GM12878 (cell line): ENCODE measurements at regions not wholly inside any gene's neighbourhood (a gene's known extent, or its start where the extent isn't known, plus 50 kb on each side); places are given as distances from the start of the nearest gene placed in this dataset.

Experiments
- ATF2 ChIP-seq: IDR thresholded peaks from 2 replicates; pipeline ENCODE4 v1.6.1; 2012; ENCODE audit warnings: low read length, inconsistent platforms
- BACH1 ChIP-seq: fragments of 450-650 bp; IDR thresholded peaks from 2 replicates; pipeline ENCODE4 v1.6.1; 2017; ENCODE audit warnings: mild to moderate bottlenecking, borderline replicate concordance
- BCL3 ChIP-seq: IDR thresholded peaks from 2 replicates; pipeline ENCODE4 v1.6.1; 2011; ENCODE audit warnings: borderline replicate concordance, low read depth, mild to moderate bottlenecking, moderate library complexity, low read length; ENCODE audit not compliant: insufficient read depth, poor library complexity, severe bottlenecking
- FOS ChIP-seq: IDR thresholded peaks from 3 replicates; pipeline ENCODE4 v1.6.1; 2011; ENCODE audit warnings: borderline replicate concordance; ENCODE audit not compliant: insufficient read length; ENCODE audit errors: extremely low read depth
- HDAC2 ChIP-seq: fragments of 200-600 bp; sonication (generic); IDR thresholded peaks from 2 replicates; pipeline ENCODE4 v1.6.1; 2017
- HDAC6 ChIP-seq: fragments of 200-600 bp; sonication (generic); IDR thresholded peaks from one replicate; pipeline ENCODE4 v1.8.0; 2017; ENCODE audit warnings: antibody characterized with exemption; ENCODE audit not compliant: unreplicated experiment
- JUND ChIP-seq: IDR thresholded peaks from 2 replicates; pipeline ENCODE4 v1.6.1; 2012; ENCODE audit warnings: low read depth, mild to moderate bottlenecking, low read length, improper control_type of control experiment, moderate library complexity
- MEF2A ChIP-seq: IDR thresholded peaks from 2 replicates; pipeline ENCODE4 v1.6.1; 2011; ENCODE audit warnings: low read depth, mild to moderate bottlenecking, low read length, moderate library complexity; ENCODE audit not compliant: insufficient read depth
- MLLT1 ChIP-seq: fragments of 450-650 bp; IDR thresholded peaks from 2 replicates; pipeline ENCODE4 v1.6.1; 2016; ENCODE audit warnings: mild to moderate bottlenecking
- MTA2 ChIP-seq: fragments of 450-650 bp; IDR thresholded peaks from 2 replicates; pipeline ENCODE4 v1.6.1; 2016; ENCODE audit warnings: low read depth, mild to moderate bottlenecking, moderate library complexity
- MTA3 ChIP-seq: IDR thresholded peaks from 2 replicates; pipeline ENCODE4 v1.6.1; 2012; ENCODE audit warnings: low read length, inconsistent platforms, borderline replicate concordance
- NFIC ChIP-seq: IDR thresholded peaks from 2 replicates; pipeline ENCODE4 v1.6.1; 2012; ENCODE audit warnings: low read depth, mild to moderate bottlenecking, inconsistent platforms, low read length, moderate library complexity
- NRF1 ChIP-seq: conservative IDR thresholded peaks from 2 replicates; pipeline ENCODE4 v1.6.1; 2011; ENCODE audit warnings: mild to moderate bottlenecking, low read depth, low read length, improper control_type of control experiment
- PRDM15 ChIP-seq: fragments of 450-650 bp; formaldehyde crosslinking; IDR thresholded peaks from 2 replicates; pipeline ENCODE4 v1.4.0; 2020; ENCODE audit warnings: mild to moderate bottlenecking, moderate library complexity
- SP1 ChIP-seq: IDR thresholded peaks from one replicate; pipeline ENCODE4 v1.6.1; 2011; ENCODE audit warnings: low read depth, low read length
- SPI1 ChIP-seq: IDR thresholded peaks from 2 replicates; pipeline ENCODE4 v1.6.1; 2011; ENCODE audit warnings: low read depth, mild to moderate bottlenecking, low read length, moderate library complexity, borderline replicate concordance; ENCODE audit not compliant: insufficient read depth
- TAF1 ChIP-seq: IDR thresholded peaks from 2 replicates; pipeline ENCODE4 v1.6.1; 2011; ENCODE audit warnings: mild to moderate bottlenecking, low read depth, low read length, borderline replicate concordance
- TARDBP ChIP-seq: IDR thresholded peaks from 2 replicates; pipeline ENCODE4 v1.6.1; 2016; ENCODE audit warnings: borderline replicate concordance
- ZNF274 ChIP-seq: IDR thresholded peaks from one replicate; pipeline ENCODE4 v1.8.0; 2011; ENCODE audit not compliant: insufficient read length, insufficient read depth
- ZNF622 ChIP-seq: fragments of 450-650 bp; IDR thresholded peaks from 2 replicates; pipeline ENCODE4 v1.6.1; 2017; ENCODE audit warnings: mild to moderate bottlenecking, inconsistent platforms

DNA sequence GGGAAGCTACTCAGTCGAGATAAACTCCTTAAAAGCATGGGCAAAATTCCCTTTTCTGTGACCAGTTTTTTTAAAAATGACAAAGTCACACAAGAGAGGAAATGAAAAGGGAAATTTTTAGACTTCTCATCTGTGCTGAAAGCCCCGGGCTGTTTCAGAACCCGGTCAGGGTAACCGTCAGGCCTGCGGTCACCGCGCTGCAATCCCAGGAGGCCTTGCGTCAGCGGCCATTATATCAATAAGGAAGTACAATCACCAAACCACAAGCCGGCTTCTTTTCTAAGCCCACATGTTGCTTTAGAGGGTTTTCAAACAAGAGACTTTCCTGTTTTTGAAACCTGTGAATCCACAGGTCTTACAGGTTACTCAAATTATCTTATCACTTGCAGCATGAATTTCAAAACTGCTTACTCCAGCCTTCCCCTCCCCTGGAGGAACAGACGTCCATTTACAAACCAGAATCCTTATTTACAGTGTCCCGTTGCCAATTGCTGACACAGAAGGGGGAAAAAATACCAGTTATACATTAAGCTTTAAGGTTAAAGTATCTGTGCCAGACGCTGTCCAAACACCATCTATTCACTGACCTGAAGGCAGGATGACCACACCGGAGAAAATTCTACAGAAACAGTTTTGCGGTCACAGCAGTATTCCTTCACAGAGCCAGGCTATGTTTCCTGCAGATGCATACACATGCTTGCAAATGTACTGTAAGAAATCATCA is 165.3 kb downstream of the TOMM20 start (continued):
- TF ChIP-seq PRDM15 (CRISPR knock-in tag), result no peak
- TF ChIP-seq FOS, result no peak
- TF ChIP-seq BACH1, result peak; percentile 71; the same call in 1 of the 2 replicates
- TF ChIP-seq MTA2, result peak; percentile 93
- peak; percentile 80 for TF ChIP-seq SPI1
- TF ChIP-seq BCL3, result peak; percentile 94
- TF ChIP-seq NFIC, result no peak
- no peak for TF ChIP-seq TARDBP
- no peak for TF ChIP-seq ATF2
- TF ChIP-seq NRF1, result no peak
- TF ChIP-seq ZNF622, result no peak
- peak; percentile 85 for TF ChIP-seq MEF2A
- TF ChIP-seq MTA3, result no peak
- TF ChIP-seq SP1, result peak; percentile 77
- 0 out of 2 replicates have a peak, but pooled peaks have one; percentile 55 for TF ChIP-seq TAF1
- TF ChIP-seq HDAC2, result 0 out of 2 replicates have a peak, but pooled peaks have one; percentile 23
- no peak for TF ChIP-seq ZNF274
- TF ChIP-seq HDAC6, result no peak
- peak; percentile 42 for TF ChIP-seq MLLT1
- TF ChIP-seq JUND, result no peak
